ENCODE measurements at regions not wholly inside any gene's neighbourhood (a gene's known extent, or its start where the extent isn't known, plus 50 kb on each side); places are given as distances from the start of the nearest gene placed in this dataset.

DNA sequence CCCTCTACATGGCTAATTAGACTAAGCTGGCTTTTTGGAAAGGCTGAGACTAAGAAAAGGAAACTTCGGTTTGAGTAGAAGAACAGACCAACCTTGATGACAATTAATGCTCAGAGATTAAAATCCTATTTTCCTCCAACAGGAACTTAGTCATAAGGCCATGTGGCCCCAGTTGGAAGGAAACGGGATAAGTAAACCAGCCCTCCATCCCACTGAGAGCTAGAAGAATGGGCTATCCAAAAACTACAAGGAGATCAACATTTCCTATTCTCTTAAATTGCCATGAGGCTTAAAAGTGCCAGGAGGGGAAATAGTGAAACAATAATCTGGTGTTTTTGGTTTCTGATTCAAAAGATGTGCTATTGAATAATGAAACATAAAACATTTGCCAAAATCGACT lies 216.6 kb downstream of the PAX3 start:
- TF ChIP-seq MAZ (IDR thresholded peaks at IDR 0.05; ENCODE audit: borderline replicate concordance, low read depth, low read length) = no peak
- TF ChIP-seq POLR2A (IDR thresholded peaks at IDR 0.05; ENCODE audit: low read depth, low read length) = no peak
- TF ChIP-seq, protein P1, sequence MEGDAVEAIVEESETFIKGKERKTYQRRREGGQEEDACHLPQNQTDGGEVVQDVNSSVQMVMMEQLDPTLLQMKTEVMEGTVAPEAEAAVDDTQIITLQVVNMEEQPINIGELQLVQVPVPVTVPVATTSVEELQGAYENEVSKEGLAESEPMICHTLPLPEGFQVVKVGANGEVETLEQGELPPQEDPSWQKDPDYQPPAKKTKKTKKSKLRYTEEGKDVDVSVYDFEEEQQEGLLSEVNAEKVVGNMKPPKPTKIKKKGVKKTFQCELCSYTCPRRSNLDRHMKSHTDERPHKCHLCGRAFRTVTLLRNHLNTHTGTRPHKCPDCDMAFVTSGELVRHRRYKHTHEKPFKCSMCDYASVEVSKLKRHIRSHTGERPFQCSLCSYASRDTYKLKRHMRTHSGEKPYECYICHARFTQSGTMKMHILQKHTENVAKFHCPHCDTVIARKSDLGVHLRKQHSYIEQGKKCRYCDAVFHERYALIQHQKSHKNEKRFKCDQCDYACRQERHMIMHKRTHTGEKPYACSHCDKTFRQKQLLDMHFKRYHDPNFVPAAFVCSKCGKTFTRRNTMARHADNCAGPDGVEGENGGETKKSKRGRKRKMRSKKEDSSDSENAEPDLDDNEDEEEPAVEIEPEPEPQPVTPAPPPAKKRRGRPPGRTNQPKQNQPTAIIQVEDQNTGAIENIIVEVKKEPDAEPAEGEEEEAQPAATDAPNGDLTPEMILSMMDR (conservative IDR thresholded peaks at IDR 0.05; ENCODE audit: low read depth, low read length) = no peak
- no peak for TF ChIP-seq FOS (IDR thresholded peaks at IDR 0.05; ENCODE audit: low read depth, low read length)
- TF ChIP-seq, protein P2, sequence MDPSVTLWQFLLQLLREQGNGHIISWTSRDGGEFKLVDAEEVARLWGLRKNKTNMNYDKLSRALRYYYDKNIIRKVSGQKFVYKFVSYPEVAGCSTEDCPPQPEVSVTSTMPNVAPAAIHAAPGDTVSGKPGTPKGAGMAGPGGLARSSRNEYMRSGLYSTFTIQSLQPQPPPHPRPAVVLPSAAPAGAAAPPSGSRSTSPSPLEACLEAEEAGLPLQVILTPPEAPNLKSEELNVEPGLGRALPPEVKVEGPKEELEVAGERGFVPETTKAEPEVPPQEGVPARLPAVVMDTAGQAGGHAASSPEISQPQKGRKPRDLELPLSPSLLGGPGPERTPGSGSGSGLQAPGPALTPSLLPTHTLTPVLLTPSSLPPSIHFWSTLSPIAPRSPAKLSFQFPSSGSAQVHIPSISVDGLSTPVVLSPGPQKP (IDR thresholded peaks at IDR 0.05; ENCODE audit: borderline replicate concordance, low read depth, low read length) = no peak
- TF ChIP-seq RAD21 (IDR thresholded peaks at IDR 0.05; ENCODE audit: low read length) = no peak
- no peak for TF ChIP-seq BHLHE40 (IDR thresholded peaks at IDR 0.05; ENCODE audit: low read depth, low read length)
- TF ChIP-seq CEBPB (IDR thresholded peaks at IDR 0.05; ENCODE audit: low read depth, low read length) = no peak
